ENCODE measurements at regions not wholly inside any gene's neighbourhood (a gene's known extent, or its start where the extent isn't known, plus 50 kb on each side); places are given as distances from the start of the nearest gene placed in this dataset.

- no peak for DNase-seq
Observed at GRCh38 chr4:180710628-180711337, 1532.4 kb upstream of the TENM3 start.

DNA sequence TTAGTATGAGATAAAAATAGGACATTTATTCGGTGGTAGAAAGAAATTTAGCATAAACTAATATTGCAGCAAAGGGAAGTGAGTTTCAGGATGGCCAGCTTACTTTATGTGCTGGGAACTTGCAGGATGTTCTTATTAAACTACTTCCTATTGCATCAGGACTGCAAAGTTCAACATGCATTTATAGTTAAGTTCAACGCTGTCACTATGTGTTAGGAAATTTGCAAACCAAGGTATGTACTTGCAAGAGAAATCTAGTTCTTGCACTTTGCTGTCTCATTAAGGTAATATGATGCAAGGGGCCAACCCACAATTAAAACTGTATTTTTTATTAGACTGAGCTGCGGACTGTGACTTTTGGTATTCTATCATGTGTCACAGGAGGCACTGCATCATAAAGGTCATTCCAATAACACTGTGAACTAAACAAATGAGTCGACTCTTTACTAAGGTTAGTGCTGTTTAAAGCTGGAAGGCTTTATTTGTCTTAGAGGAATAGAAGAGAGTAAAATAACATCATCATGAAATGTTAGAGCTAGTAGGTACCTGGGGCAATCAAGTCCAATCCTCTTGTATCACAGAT is 1525.7 kb upstream of the TENM3 start:
- no peak for DNase-seq

GRCh38 chr4:180721356-180721755 is 1521.8 kb upstream of the TENM3 start:
- no peak for DNase-seq

- no peak for DNase-seq
Observed at GRCh38 chr4:180726611-180727010, 1516.6 kb upstream of the TENM3 start.

GRCh38 chr4:180727478-180727877 is 1515.7 kb upstream of the TENM3 start:
- DNase-seq, result no peak

DNA sequence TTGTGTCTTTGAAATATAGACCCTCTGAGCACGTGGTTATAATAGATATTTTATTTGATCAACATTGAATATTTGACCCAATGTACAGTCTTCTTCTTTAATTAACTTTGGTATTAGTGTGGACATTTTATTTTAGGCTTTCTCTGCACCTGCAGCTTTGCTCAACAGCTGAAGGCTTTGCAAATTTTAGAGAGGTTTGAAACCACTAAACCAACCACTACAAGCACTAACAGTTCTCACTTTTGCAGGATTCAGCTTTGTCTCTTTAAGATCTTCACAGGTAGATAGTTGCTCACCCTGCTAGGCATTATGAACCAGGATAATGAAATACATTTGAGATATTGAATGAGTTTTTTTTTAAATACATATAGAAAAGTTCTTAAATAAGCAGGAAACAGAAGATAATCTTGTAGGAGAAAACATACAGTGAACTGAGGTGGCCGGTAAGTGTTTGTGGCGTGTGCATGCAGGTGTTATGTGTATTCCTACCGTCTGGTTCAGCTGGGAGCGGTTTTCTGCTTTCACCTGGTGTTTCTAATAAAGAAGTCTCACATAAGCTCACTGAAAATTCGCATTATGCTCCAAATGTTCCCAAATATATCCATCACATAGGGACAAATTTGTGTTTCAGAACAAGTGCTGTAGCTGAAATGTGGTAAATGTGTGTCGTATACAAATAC is 1508.3 kb upstream of the TENM3 start:
- no peak for DNase-seq

DNA sequence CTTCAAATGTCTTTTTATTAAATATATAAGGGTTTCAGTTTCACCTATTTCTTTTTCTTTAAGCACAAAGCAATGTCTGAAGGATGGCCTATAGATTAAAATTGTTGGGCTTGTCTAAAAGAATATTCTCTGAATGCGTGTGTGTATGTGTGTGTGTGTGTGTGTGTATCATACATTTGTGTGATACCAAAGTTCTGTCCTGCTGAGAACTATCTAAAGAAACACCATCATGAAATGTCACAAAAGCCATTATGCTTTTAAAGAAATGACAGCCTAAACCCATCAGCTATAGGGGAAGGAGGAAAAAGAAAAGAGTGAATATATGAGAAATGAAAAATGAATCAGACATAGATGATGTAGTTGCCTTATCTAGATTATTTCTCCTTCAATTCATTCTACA is 1501.5 kb upstream of the TENM3 start:
- DNase-seq, result no peak

- no peak for DNase-seq
Observed at GRCh38 chr4:180745019-180745418, 1498.2 kb upstream of the TENM3 start.

DNA sequence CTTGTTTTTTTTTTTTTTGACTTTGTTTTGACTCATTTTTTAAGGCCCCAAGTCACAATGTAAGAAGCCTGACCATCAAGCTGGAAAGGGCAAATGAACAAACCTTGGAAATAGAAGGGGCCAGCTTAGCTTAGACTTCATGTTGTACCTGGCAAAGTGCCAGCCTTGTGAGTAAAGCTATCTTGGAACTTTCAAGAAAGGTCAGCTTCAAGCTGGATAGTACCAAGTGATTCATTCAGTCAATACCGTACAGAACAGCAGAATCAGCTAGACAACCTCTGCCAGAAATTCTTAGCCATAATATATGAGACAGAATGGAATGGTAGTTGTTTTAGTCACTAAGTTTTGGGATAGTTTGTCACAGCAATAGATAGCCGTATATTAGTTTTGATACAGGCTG is 1492.2 kb upstream of the TENM3 start:
- no peak for DNase-seq

DNA sequence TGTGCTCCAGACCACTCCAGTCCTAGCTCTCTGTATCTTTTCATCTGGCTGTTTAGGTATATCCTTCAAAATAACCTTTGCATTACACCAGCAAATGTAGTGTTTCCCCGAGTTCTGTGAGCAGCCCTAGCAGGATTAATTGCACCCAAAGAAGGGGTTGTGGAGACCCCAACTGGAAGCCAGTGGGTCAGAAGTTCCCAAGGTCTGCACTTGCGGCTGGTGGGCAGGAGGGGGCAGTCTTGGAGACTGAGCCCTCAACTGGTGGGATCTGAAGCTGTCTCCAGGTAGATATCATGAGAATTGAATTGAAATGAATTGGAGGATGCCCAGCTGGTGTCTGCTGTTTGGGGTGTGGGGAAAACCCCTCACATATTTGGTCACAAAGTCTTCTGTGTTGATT is 1485.3 kb upstream of the TENM3 start:
- no peak for DNase-seq

DNA sequence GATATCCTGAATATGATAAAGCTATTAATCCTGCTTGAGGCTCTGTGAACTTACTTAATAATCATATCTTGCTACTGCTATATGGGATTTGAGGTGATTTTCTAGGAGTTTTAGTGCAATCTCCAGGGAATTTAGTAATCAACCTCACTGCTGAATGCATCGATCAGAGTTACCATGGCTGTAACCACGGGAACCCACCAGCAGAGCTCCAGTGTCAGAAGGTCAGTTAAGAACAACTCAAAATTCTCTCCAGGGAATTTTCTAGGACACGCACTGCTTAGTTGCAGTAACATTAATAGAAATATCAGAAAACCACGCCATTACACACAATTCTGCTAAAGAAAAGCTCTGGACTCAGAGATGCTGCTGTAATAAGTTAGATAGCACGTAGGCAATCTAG is 1477.2 kb upstream of the TENM3 start:
- DNase-seq, result no peak

DNA sequence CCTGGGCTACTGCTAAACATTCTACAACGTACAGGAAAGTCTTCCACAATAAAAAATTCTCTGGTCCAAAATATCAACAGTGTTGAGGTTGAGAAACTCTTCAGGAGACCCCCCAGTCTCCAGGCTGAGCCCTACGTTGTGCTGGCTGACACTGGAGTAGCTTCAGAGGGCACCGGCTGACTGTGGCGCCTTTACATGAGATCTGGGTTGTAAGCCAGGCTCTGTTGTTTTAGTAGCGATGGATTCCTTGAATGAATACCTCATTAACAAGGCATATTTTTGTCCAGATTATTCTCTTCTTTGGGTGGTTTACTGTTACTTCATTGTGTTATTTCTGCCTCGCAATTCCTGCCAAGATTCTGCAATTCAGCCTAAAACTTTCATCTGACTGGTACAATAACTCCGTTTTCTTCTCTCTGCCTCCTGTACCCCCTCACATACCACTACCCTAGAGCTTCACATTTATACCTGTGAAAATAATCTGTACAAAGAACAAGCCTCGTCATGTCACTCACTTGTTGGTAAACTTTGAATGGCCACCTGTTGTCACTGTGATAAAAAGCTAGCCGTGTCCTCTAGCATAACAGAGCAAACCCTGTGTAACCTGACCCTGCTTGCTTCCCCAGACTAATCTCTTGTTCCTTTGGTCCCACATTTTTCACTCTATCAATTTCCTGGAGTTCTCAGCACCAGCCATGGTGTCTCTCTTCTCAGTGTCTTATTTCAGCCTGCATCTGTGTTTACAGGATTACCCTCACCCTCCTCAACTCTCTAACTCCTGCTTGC is 1476.1 kb upstream of the TENM3 start:
- no peak for DNase-seq

- no peak for DNase-seq
Observed at GRCh38 chr4:180768610-180769009, 1474.6 kb upstream of the TENM3 start.

GRCh38 chr4:180769791-180770190 is 1473.4 kb upstream of the TENM3 start:
- no peak for DNase-seq

GRCh38 chr4:180770265-180770664 is 1472.9 kb upstream of the TENM3 start:
- DNase-seq, result no peak

GRCh38 chr4:180784940-180785339 is 1458.3 kb upstream of the TENM3 start:
- no peak for DNase-seq

DNA sequence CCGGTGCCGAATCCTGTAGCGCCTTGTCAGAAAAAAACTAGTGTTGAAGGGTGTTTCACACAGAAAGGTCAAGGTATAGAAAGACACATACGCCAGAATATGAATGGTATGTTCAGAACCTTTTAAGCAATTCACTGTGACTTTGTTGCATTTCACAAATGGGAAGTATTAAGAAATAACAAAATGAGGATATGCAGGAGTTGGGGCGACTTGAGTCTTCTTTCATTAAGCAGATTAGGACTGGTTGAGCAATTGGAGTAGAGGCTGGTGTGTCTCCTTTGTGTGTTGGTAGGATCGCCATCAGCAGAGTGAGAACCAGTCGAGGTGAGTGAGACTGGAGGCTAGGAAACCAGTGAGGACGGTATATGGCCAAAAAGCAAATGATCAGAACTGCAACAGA is 1454.5 kb upstream of the TENM3 start:
- no peak for DNase-seq

- no peak for DNase-seq
Observed at GRCh38 chr4:180789929-180790328, 1453.3 kb upstream of the TENM3 start.

GRCh38 chr4:180790471-180790870 is 1452.7 kb upstream of the TENM3 start:
- DNase-seq, result no peak

- DNase-seq, result no peak
Observed at GRCh38 chr4:180792541-180792940, 1450.7 kb upstream of the TENM3 start.

DNA sequence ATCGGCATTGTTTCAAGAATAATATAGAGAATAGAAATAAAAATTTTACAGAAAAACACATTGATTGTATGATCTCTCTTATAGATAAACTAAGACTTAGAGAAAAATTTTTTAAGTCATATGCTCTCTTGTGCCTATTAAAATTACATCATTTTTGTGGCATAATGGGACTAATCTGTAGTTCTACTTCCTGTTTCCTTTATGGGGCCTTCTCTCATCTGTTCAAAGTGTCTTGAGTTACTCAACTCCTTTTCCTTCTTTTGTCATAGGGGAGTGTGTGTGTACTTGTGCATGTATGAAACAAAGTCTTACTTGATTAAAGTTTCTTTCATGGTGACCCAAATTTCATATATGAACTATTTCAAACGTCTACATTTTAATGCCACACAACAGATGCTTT is 1448.9 kb upstream of the TENM3 start:
- DNase-seq, result no peak

- peak; percentile 52 for DNase-seq
Observed at GRCh38 chr4:180798036-180798577, 1445.1 kb upstream of the TENM3 start.

DNA sequence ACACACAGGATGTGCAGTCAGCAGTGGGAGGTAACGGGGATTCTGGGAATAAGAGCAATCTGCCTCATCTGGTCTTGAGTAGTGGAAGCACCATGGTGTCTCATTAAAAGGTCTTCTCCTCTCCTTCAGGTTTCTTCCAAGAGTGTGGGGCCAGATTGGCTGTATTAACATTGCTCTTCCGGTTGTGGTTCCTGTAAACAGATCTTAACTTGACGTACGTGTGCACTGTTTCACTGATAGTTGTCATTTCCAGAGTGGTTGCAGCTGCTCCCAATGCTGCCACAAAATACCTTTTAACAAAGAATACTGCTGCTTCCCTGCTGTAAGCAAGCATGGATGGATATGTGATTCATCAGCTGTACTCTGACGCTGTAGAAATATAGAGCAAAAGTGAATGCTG is 1443.4 kb upstream of the TENM3 start:
- no peak for DNase-seq

Data from left hindlimb (tissue), 1 donor.